ENCODE measurements at regions not wholly inside any gene's neighbourhood (a gene's known extent, or its start where the extent isn't known, plus 50 kb on each side); places are given as distances from the start of the nearest gene placed in this dataset.

- Histone ChIP-seq H3K9me3 (ENCODE audit: severe bottlenecking) (no peaks in the 10 kb centered on the region), H3K27ac (ENCODE audit: poor library complexity, severe bottlenecking) (no peak overlapping the region), H3K36me3 (ENCODE audit: low read depth) (no peaks in the 10 kb centered on the region), H3K27me3 (ENCODE audit: insufficient read depth, poor library complexity, severe bottlenecking) (no peaks in the 10 kb centered on the region), H3K4me3 (ENCODE audit: severe bottlenecking) (no peak overlapping the region), H3K4me1 (ENCODE audit: insufficient read depth, poor library complexity, severe bottlenecking) (no peaks in the 10 kb centered on the region)
- DNase-seq (ENCODE audit: low spot score) (no peak), ATAC-seq (ENCODE audit: low read depth) (no peak)
- TF ChIP-seq CTCF (IDR thresholded peaks at IDR 0.05; ENCODE audit: poor library complexity, severe bottlenecking) = no peak
These were observed 211.1 kb downstream of the DUSP10 start for GRCh38 chr1:221530791-221531190.

- ATAC-seq (ENCODE audit: low read depth) (no peak), DNase-seq (ENCODE audit: low spot score) (no peak)
- H3K36me3 ChIP-seq (ENCODE audit: low read depth) = no peaks in the 10 kb centered on the region
- H3K27me3 ChIP-seq (ENCODE audit: insufficient read depth, poor library complexity, severe bottlenecking) = no peaks in the 10 kb centered on the region
- H3K4me3 ChIP-seq (ENCODE audit: severe bottlenecking) = no peak overlapping the region
- no peaks in the 10 kb centered on the region for H3K4me1 ChIP-seq (ENCODE audit: insufficient read depth, poor library complexity, severe bottlenecking)
- no peaks in the 10 kb centered on the region for H3K9me3 ChIP-seq (ENCODE audit: severe bottlenecking)
- no peak overlapping the region for H3K27ac ChIP-seq (ENCODE audit: poor library complexity, severe bottlenecking)
- TF ChIP-seq CTCF (IDR thresholded peaks at IDR 0.05; ENCODE audit: poor library complexity, severe bottlenecking) = no peak
These were observed 209.7 kb downstream of the DUSP10 start for GRCh38 chr1:221532071-221532773.

- H3K4me3 ChIP-seq (ENCODE audit: severe bottlenecking) = no peak overlapping the region
- H3K36me3 ChIP-seq (ENCODE audit: low read depth) = no peaks in the 10 kb centered on the region
- DNase-seq (ENCODE audit: low spot score) (no peak), ATAC-seq (ENCODE audit: low read depth) (no peak)
- H3K9me3 ChIP-seq (ENCODE audit: severe bottlenecking) = no peaks in the 10 kb centered on the region
- H3K27ac ChIP-seq (ENCODE audit: poor library complexity, severe bottlenecking) = no peak overlapping the region
- no peaks in the 10 kb centered on the region for H3K4me1 ChIP-seq (ENCODE audit: insufficient read depth, poor library complexity, severe bottlenecking)
- H3K27me3 ChIP-seq (ENCODE audit: insufficient read depth, poor library complexity, severe bottlenecking) = no peaks in the 10 kb centered on the region
- no peak for TF ChIP-seq CTCF (IDR thresholded peaks at IDR 0.05; ENCODE audit: poor library complexity, severe bottlenecking)
These were observed 200.6 kb downstream of the DUSP10 start for GRCh38 chr1:221541296-221541695.

GRCh38 chr1:221543529-221544120, 198.3 kb downstream of the DUSP10 start:
- H3K4me3 ChIP-seq (ENCODE audit: severe bottlenecking) = no peak overlapping the region
- no peak overlapping the region for H3K27ac ChIP-seq (ENCODE audit: poor library complexity, severe bottlenecking)
- H3K27me3 ChIP-seq (ENCODE audit: insufficient read depth, poor library complexity, severe bottlenecking) = no peaks in the 10 kb centered on the region
- no peak for ATAC-seq (ENCODE audit: low read depth)
- peak; percentile 24 for TF ChIP-seq CTCF (IDR thresholded peaks at IDR 0.05; ENCODE audit: poor library complexity, severe bottlenecking)
- no peaks in the 10 kb centered on the region for H3K9me3 ChIP-seq (ENCODE audit: severe bottlenecking)
- DNase-seq (ENCODE audit: low spot score) = no peak
- no peaks in the 10 kb centered on the region for H3K4me1 ChIP-seq (ENCODE audit: insufficient read depth, poor library complexity, severe bottlenecking)
- no peaks in the 10 kb centered on the region for H3K36me3 ChIP-seq (ENCODE audit: low read depth)

GRCh38 chr1:221548942-221549341, 192.9 kb downstream of the DUSP10 start:
- no peaks in the 10 kb centered on the region for H3K36me3 ChIP-seq (ENCODE audit: low read depth)
- no peaks in the 10 kb centered on the region for H3K27me3 ChIP-seq (ENCODE audit: insufficient read depth, poor library complexity, severe bottlenecking)
- ATAC-seq (ENCODE audit: low read depth) = no peak
- H3K4me3 ChIP-seq (ENCODE audit: severe bottlenecking) = no peak overlapping the region
- H3K9me3 ChIP-seq (ENCODE audit: severe bottlenecking) = no peaks in the 10 kb centered on the region
- TF ChIP-seq CTCF (IDR thresholded peaks at IDR 0.05; ENCODE audit: poor library complexity, severe bottlenecking) = no peak
- no peak for DNase-seq (ENCODE audit: low spot score)
- no peaks in the 10 kb centered on the region for H3K4me1 ChIP-seq (ENCODE audit: insufficient read depth, poor library complexity, severe bottlenecking)
- no peak overlapping the region for H3K27ac ChIP-seq (ENCODE audit: poor library complexity, severe bottlenecking)

Measured in RWPE2 (cell line).